Stimulated activated CD8-positive, alpha-beta memory T cell treated with anti-CD3 and anti-CD28 coated beads, Interleukin-15, amount 100 ng/mL, for 1 hour (primary cell): ENCODE measurements at regions not wholly inside any gene's neighbourhood (a gene's known extent, or its start where the extent isn't known, plus 50 kb on each side); places are given as distances from the start of the nearest gene placed in this dataset.

Source experiments
- DNase-seq: peaks from one replicate; pipeline ENCODE4 v3.0.0-alpha.2; 2020; ENCODE audit warnings: low read depth

DNA sequence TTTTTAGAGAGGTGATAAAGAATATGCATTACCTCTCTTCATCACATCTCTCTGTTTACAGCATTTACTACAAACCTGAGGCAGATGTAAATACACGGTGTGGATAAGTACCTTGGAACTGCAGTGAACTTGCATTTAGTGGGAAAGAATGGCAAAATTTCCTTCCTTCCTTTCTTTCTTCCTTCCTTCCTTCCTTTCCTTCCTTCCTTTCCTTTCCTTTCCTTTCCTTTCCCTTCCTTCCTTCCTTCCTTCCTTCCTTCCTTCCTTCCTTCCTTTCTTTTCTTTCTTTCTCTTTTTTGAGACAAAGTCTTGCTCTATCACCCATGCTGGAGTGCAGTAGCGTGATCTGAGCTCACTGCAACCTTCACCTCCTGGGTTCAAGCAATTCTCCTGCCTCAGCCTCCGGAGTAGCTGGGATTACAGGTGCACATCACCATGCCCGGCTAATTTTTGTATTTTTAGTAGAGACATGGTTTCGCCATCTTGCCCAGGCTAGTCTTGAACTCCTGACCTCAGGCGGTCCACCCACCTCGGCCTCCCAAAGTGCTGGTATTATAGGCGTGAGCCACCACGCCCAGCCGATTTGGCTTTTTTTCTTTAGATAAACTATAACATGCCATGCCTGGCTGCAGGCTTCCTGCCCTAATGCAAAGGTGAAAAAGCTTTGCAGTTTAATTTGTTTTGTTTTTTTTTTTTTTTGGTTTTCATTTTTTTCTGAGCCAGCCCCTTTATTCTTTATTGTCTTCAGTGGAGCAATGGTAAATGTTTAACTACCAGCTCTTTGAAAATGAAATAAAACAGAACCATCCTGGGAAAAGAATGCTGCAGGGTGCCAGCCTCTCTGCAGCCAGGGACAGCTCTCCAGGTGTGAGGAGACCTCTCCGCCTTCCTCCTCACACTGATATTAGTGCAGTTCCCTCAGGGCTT lies 64.2 kb upstream of the NEDD9 start:
- no peak for DNase-seq

DNA sequence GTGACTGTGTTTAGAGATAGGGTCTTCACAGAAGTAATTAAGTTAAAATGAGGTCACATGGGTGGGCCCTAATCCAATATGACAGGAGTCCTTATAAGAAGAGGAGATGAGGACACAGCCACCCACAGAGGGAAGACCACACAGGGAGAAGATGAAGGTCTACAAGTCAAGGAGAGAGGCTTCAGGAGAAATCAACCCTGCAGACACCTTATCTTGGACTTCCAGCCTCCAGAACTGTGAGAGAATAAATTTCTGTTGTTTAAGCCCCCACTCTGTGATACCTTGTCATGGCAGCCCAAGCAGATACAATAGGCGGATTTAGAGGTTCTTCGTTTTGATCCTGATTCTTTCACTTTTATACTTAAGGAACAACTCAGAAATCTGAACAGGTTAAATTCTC lies 63.5 kb upstream of the NEDD9 start:
- DNase-seq: no peak

GRCh38 chr6:11294228-11294627 lies 61.8 kb upstream of the NEDD9 start:
- DNase-seq: no peak

- DNase-seq: no peak
Measured at GRCh38 chr6:11292594-11293236, 60.2 kb upstream of the NEDD9 start.

DNA sequence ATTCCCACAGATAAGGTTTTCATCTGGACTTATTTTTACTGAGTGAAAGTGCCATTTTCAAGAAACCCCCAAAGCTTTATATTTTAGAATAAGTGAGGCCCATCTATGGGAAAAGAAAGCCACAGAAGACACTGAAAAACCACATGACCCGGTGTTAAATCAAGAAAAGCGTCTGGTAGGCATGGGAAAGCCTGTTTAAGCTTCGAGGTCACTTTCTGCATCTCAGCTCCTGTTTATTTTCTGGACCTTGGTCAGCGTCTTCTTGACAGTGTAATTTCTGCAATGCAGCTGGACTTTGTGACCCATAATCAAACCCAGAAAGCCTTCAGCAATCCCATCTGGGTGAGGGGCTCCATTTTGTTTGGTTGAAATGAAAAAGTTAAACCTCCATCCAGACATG lies 59.6 kb upstream of the NEDD9 start:
- no peak for DNase-seq

DNA sequence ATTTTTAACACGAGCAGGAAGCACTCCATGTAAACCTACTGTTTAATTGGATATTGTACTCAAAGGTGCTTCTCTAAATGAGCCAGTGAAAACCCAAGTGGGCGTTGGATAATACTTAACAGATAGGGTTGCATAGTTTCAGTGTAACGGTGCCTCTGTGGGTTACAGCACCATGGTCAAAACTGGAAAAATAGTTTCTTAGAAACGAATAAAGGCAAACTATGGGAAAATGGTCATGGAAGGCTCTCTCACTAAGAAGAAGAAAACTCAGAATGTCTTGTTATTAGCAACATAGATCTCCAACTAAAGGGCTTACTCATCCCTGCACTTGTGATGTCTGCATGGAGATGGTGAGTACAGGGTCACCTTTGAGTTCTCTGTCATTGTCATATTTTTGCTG lies 59.1 kb upstream of the NEDD9 start:
- DNase-seq: no peak

DNA sequence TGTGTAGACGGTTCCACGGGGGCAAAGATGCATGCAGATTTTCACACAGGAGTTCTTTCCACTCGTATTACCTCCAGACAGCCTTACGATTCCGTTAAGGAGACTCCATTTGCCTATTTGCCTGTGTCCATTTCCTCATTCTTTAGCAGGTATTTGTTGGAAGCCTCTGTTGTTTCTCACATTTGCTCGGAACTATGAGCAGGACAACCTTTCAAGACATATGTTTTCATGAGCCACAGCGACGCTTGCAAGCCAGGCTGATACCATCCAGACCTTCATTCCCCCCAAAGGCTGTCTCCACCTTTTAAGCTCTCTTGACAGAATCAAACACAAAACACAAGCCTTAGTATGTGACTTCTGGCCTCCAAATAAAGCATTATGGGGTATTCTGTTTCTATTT lies 57.6 kb upstream of the NEDD9 start:
- no peak for DNase-seq

- no peak for DNase-seq
Measured at GRCh38 chr6:11288065-11288464, 55.6 kb upstream of the NEDD9 start.

GRCh38 chr6:11284996-11285395 lies 52.5 kb upstream of the NEDD9 start:
- DNase-seq: no peak

DNA sequence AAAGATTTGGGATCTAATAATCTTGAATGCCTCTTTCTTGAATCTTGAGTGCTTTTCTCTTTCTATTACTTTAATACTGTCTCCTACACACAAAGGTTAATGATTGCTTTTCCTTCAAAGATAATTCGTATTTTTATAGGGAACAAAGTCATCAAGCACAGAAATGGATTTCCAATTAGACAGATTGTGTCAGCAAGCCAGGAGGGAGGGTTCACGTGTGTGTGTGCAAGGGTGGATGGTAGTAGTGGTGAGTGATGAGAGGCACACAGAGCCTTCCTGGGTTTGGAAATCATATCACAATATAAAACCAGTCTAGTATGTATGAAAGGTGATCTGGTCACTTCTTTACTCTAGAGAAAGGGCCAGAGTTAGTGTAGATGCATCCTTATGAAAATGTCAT lies 51.2 kb upstream of the NEDD9 start:
- no peak for DNase-seq

- DNase-seq: no peak
Measured at GRCh38 chr6:11282875-11283274, 50.4 kb upstream of the NEDD9 start.
